GM12872 (cell line): ENCODE measurements at regions not wholly inside any gene's neighbourhood (a gene's known extent, or its start where the extent isn't known, plus 50 kb on each side); places are given as distances from the start of the nearest gene placed in this dataset.

ENCODE experiments used
- CTCF ChIP-seq: IDR thresholded peaks from 3 replicates; pipeline ENCODE4 v1.5.1; 2011; ENCODE audit warnings: low read depth, mild to moderate bottlenecking, low read length, moderate library complexity; ENCODE audit not compliant: insufficient read depth

GRCh38 chr1:17891205-17892110 lies 136.3 kb downstream of the ACTL8 start:
- TF ChIP-seq CTCF: no peak

GRCh38 chr1:17892225-17892624 lies 137.1 kb downstream of the ACTL8 start:
- TF ChIP-seq CTCF: no peak

GRCh38 chr1:17892851-17893250 lies 137.7 kb downstream of the ACTL8 start:
- no peak for TF ChIP-seq CTCF

- no peak for TF ChIP-seq CTCF
Measured at GRCh38 chr1:17893891-17894631, 138.9 kb downstream of the ACTL8 start.

- TF ChIP-seq CTCF: no peak
Measured at GRCh38 chr1:17895401-17895800, 140.3 kb downstream of the ACTL8 start.

- TF ChIP-seq CTCF: no peak
Measured at GRCh38 chr1:17895986-17896385, 140.9 kb downstream of the ACTL8 start.

GRCh38 chr1:17903386-17903785 lies 148.3 kb downstream of the ACTL8 start:
- TF ChIP-seq CTCF: no peak
